ENCODE measurements at regions not wholly inside any gene's neighbourhood (a gene's known extent, or its start where the extent isn't known, plus 50 kb on each side); places are given as distances from the start of the nearest gene placed in this dataset.

DNA sequence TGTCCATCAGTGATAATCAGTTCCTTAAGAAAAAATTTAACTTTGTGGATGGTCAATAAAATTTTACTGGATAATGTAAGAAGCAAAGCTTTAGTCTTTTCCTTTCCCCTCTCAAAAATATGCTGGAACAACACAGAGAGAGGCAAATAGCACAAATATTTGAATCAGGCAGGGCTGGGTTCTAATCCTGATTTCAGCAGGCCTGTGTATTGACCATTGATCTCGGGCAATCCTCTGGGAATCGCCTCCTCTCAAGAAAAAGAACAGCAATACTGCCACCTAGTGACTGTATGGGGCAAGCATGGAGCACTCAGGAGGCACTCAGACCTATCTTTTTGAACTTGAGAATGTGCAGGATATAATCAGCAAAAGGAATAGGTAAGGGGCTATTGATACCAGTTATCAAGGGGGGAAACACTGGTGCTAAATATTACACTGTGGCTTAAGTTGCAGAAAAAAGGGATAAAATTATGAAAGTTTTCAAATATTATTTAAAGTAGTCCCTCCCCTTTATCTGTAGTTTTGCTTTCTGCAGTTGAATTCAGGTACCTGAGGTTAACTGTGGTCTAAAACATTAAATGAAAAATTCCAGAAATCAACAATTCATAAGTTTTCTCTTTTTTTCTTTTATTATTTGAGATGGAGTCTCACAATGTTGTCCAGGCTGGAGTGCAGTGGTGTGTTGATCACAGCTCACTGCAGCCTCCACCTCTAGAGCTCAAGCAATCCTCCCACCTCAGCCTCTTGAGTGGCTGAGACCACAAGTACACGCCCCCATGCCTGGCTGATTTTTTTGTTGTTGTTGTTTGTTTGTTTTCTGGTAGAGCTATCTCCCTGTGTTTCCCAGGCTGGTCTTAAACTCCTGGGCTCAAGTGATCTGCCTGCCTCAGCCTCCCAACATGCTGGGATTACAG, 91.8 kb upstream of the NHSL1 start:
- no peak overlapping the region for H3K27ac ChIP-seq
- TF ChIP-seq CTCF (IDR thresholded peaks at IDR 0.05; ENCODE audit: low read depth, low read length, missing control alignments) = peak; percentile 89

DNA sequence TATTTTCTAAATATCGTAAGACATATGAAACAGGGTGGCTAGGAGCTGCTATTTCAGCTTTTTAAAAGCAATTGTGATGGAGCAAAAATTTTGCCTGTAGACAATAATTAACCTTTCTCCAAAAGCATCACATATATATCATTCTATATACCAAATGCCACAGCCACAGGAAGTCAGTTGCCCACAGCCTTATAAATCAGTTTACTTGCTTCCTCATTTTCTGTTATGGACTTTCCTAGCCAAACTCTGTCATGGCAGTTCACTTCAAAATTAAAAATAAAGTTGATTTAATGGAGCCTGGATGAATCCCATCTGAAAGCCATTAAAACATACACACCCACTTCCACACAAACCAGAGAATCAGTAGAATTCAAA, 93.4 kb upstream of the NHSL1 start:
- no peak for TF ChIP-seq CTCF (IDR thresholded peaks at IDR 0.05; ENCODE audit: low read depth, low read length, missing control alignments)
- in situ Hi-C loops (cut with HindIII; ENCODE audit: low pct_ligation_motif_present, low sequenced_read_pairs) = no loop called here
- Histone ChIP-seq H3K4me3 (ENCODE audit: low read depth, low read length) (peak overlapping the region; percentile 40), H3K27me3 (replicated peaks) (no peaks in the 10 kb centered on the region), H3K36me3 (replicated peaks) (no peaks in the 10 kb centered on the region), H3K27ac (peak overlapping the region; percentile 90)
- no peak for DNase-seq

More for the DNA sequence above, 91.8 kb upstream of the NHSL1 start:
- Histone ChIP-seq H3K36me3 (replicated peaks) (no peaks in the 10 kb centered on the region), H3K27me3 (replicated peaks) (no peaks in the 10 kb centered on the region), H3K4me3 (ENCODE audit: low read depth, low read length) (no peak overlapping the region)
- peak; percentile 72 for DNase-seq
- in situ Hi-C loops (cut with HindIII; ENCODE audit: low pct_ligation_motif_present, low sequenced_read_pairs) = no loop called here

GRCh38 chr6:138593124-138593877, 94.0 kb upstream of the NHSL1 start:
- Histone ChIP-seq H3K27ac (peak overlapping the region; percentile 90), H3K4me3 (ENCODE audit: low read depth, low read length) (peak overlapping the region; percentile 40), H3K27me3 (replicated peaks) (no peaks in the 10 kb centered on the region), H3K36me3 (replicated peaks) (no peaks in the 10 kb centered on the region)
- TF ChIP-seq CTCF (IDR thresholded peaks at IDR 0.05; ENCODE audit: low read depth, low read length, missing control alignments) = no peak
- in situ Hi-C loops (cut with HindIII; ENCODE audit: low pct_ligation_motif_present, low sequenced_read_pairs) = no loop called here
- peak; percentile 98 for DNase-seq

- Histone ChIP-seq H3K36me3 (replicated peaks) (no peaks in the 10 kb centered on the region), H3K27me3 (replicated peaks) (no peaks in the 10 kb centered on the region), H3K27ac (peak overlapping the region; percentile 90), H3K4me3 (ENCODE audit: low read depth, low read length) (peak overlapping the region; percentile 40)
- in situ Hi-C loops (cut with HindIII; ENCODE audit: low pct_ligation_motif_present, low sequenced_read_pairs) = no loop called here
- DNase-seq = no peak
- TF ChIP-seq CTCF (IDR thresholded peaks at IDR 0.05; ENCODE audit: low read depth, low read length, missing control alignments) = no peak
These were observed 94.8 kb upstream of the NHSL1 start for GRCh38 chr6:138593909-138594757.

- TF ChIP-seq CTCF (IDR thresholded peaks at IDR 0.05; ENCODE audit: low read depth, low read length, missing control alignments) = no peak
- H3K36me3 ChIP-seq (replicated peaks) = no peaks in the 10 kb centered on the region
- H3K27ac ChIP-seq = peak overlapping the region; percentile 90
- in situ Hi-C loops (cut with HindIII; ENCODE audit: low pct_ligation_motif_present, low sequenced_read_pairs) = no loop called here
- no peak for DNase-seq
- no peaks in the 10 kb centered on the region for H3K27me3 ChIP-seq (replicated peaks)
- no peak overlapping the region for H3K4me3 ChIP-seq (ENCODE audit: low read depth, low read length)
These were observed 95.5 kb upstream of the NHSL1 start for GRCh38 chr6:138594758-138595140.
